22Rv1 (cell line): ENCODE measurements at regions not wholly inside any gene's neighbourhood (a gene's known extent, or its start where the extent isn't known, plus 50 kb on each side); places are given as distances from the start of the nearest gene placed in this dataset.

ENCODE experiments used
- H3K27ac ChIP-seq: fragments of 450-650 bp; 2 replicates; pipeline ENCODE4 v1.5.1; 2017
- ZFX ChIP-seq: fragments of 450-650 bp; IDR thresholded peaks from 2 replicates; pipeline ENCODE4 v1.6.1; 2017; ENCODE audit warnings: antibody characterized with exemption, borderline replicate concordance
- TF ChIP-seq, protein P1 (sequence below): fragments of 450-650 bp; IDR thresholded peaks from 2 replicates; pipeline ENCODE4 v1.5.1; 2017; ENCODE audit warnings: mild to moderate bottlenecking

DNA sequence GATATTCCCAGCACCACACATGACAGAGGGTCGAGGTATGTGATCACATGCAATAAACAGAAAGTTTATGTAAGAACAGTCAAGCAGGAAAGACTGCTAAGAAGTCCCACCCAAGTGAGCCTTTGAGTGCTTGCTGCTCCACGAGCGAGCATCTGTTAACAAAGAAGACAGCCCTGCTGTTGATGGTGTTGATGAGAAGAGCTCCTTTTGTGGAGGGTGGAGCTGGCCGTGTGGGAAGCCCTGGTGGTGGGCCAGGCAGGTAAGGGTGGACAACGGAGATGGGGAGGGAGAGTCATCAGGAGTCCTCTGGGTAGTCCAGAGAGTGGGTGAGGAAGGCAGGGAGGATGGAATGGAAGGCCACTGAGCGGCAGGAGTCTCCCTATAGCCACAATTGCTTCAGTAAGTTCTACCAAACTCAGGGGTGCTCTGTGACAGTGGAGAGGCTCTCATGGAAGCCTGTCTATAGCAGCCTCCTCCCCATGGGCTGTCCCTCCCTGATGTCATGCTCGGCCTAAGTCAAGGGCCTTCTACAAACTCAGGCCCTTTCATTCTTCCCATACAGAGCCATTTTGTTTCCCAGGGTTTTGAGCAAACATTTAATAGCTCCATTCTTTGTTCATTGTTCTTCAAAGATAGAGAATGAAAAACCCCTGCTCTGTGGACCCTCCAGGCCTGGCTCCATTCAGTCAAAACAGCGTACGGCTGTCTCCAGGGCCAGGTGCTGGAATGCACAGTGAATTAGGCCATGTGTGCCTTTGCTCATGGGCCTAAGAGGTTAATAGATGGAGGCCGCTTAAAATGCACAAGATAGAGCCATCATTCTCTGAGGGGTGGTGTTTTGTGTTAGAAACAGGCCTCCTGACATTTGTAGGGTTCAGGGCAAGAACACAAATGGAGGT lies 494.2 kb upstream of the RAB6C start:
- TF ChIP-seq ZFX: no peak
- TF ChIP-seq, protein P1, sequence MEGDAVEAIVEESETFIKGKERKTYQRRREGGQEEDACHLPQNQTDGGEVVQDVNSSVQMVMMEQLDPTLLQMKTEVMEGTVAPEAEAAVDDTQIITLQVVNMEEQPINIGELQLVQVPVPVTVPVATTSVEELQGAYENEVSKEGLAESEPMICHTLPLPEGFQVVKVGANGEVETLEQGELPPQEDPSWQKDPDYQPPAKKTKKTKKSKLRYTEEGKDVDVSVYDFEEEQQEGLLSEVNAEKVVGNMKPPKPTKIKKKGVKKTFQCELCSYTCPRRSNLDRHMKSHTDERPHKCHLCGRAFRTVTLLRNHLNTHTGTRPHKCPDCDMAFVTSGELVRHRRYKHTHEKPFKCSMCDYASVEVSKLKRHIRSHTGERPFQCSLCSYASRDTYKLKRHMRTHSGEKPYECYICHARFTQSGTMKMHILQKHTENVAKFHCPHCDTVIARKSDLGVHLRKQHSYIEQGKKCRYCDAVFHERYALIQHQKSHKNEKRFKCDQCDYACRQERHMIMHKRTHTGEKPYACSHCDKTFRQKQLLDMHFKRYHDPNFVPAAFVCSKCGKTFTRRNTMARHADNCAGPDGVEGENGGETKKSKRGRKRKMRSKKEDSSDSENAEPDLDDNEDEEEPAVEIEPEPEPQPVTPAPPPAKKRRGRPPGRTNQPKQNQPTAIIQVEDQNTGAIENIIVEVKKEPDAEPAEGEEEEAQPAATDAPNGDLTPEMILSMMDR: no peak
- no peak overlapping the region for H3K27ac ChIP-seq

DNA sequence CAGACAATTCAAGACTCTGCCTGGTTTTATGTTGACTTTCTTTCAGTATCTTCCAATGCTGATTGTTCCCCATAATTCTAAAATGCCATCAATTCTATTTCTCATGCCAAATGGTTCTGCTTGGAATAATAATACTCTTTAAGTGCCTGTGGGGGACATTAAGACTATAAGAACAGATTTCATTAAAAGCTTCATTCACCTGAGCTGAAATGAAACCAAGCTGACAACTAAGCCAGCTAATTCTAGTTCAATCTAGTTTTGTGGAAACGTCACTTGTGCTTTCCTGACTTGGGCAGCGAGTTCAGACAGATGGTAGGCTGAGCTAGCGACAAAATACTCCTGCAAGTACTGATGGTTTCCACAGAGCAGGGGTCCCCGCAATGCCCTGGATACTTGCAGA lies 491.1 kb upstream of the RAB6C start:
- TF ChIP-seq, protein P1: no peak
- TF ChIP-seq ZFX: no peak
- H3K27ac ChIP-seq: no peak overlapping the region

DNA sequence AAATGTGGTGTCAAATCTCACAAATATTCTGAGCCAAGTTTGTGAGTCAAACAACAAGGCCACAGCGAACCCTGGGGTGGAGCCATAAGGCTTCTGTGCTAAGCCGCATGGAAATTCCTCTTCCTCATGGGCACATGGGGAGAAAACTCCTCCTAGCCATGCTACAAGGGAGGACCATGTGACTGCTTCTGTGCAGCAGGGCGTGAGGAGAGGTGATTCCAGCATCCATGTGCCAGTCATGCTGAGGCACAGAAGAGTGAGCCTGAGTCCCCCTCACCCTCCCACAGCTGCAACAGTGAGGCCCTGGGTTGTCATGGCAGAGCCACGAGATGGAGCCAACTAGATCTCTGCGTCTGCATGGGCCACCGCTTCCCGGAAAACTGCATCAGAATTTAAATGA lies 488.8 kb upstream of the RAB6C start:
- no peak overlapping the region for H3K27ac ChIP-seq
- TF ChIP-seq, protein P1: no peak
- TF ChIP-seq ZFX: no peak

DNA sequence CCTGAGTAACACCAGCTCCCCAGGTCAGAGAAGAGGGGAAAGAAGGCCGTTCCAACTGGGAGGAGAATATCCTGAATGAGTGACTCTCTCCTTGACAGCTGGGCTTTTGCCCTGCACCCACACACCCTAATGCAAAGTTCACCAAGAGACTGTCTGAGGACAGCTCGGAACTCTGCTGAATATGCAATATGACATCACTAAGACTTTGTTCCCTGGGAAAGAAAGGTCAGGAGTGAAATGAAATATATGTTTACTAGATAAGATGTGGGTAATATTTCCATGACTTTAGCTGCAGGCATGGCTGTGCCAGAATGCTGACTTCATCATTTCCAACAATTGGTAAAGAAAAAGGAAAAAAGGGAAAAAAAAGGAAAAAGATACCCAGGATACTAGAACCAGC lies 488.2 kb upstream of the RAB6C start:
- no peak for TF ChIP-seq ZFX
- no peak overlapping the region for H3K27ac ChIP-seq

DNA sequence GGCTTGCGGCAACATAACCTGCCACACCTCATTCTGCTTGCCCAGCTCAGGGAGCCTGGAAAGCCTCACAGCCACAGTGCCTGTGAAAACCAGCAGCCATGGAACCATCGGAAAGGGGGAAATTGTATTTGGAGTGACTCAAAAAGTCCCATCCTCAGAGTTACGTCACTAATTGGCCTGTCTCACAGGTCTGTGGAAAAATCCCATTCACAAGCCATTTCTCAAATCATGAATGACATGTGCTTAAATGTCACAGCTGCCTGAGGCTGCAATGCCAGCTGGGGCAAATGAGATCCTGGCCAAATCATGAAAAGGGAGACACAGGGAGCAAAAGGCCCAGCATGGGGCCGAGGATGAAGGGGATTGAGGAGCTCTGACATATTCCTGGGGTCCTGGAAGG lies 486.9 kb upstream of the RAB6C start:
- no peak for TF ChIP-seq ZFX
- TF ChIP-seq, protein P1: no peak

DNA sequence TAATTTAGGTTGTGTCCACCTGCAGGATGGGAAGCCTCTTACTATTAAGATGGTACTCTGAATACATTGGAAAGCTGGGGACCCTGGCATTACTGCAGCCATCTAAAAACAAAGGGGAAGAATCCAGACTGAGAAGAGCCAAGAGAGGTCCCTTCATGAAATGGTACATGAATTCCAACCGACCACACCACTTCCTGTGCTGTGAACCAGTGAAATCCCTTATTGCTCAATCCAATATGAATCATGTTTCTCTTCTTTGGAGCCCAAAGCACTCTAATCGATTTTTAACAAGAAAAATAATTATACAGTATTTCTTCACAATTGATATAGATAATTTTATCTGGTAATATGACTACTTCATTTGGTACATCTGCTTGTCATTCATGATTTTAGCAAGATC lies 479.7 kb upstream of the RAB6C start:
- TF ChIP-seq, protein P1: no peak
- no peak for TF ChIP-seq ZFX
- H3K27ac ChIP-seq: no peak overlapping the region

More for the DNA sequence above, 486.9 kb upstream of the RAB6C start:
- H3K27ac ChIP-seq: no peak overlapping the region

DNA sequence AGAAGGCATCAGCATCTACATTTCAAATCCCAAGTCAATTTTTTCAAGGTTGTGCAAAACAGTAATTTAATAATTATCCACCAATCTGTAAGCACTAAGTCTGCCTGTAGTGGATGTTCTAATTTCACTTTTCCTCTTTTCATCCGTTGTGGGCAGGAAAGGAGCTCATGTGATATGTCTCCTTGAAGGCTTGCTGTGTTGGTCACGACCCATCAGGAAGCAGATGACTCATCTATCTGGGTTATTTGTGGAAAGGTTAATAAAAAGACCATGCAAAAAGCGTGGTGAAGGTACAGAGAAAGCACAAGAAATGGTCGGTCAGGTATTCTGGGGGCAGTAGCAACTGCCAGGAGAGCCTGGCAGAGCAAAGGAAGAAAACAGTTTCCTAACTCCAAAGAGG lies 476.7 kb upstream of the RAB6C start:
- H3K27ac ChIP-seq: no peak overlapping the region
- TF ChIP-seq, protein P1: no peak
- no peak for TF ChIP-seq ZFX

DNA sequence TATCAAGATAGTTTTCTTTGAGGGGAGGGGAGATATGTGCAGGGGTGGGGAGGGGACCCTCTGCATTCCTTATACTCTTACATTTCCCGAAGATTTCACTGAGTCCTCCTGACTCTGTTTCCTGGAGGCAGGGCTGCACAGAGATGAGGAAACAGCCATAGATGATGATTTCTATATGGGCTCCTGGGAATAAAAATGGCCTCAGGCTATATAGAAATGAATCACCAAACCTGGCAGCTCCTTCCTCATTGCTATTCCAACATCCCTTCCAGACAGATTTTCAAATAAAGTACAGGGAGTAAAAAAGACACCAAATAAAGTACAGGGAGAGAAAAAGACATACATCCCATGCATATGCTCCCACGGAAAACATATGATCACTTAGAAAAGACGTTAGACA lies 474.8 kb upstream of the RAB6C start:
- H3K27ac ChIP-seq: no peak overlapping the region
- TF ChIP-seq, protein P1: no peak
- no peak for TF ChIP-seq ZFX
